GM12878 (cell line): ENCODE measurements at regions not wholly inside any gene's neighbourhood (a gene's known extent, or its start where the extent isn't known, plus 50 kb on each side); places are given as distances from the start of the nearest gene placed in this dataset.

Experiments
- ATF3 ChIP-seq: IDR thresholded peaks from 2 replicates; pipeline ENCODE4 v1.6.1; 2011; ENCODE audit warnings: low read depth, mild to moderate bottlenecking, low read length, moderate library complexity, borderline replicate concordance; ENCODE audit errors: extremely low read depth
- BACH1 ChIP-seq: fragments of 450-650 bp; IDR thresholded peaks from 2 replicates; pipeline ENCODE4 v1.6.1; 2017; ENCODE audit warnings: mild to moderate bottlenecking, borderline replicate concordance
- BRCA1 ChIP-seq: IDR thresholded peaks from 2 replicates; pipeline ENCODE4 v1.6.1; 2011; ENCODE audit warnings: low read depth, low read length, improper control_type of control experiment
- CBX3 ChIP-seq: fragments of 200-600 bp; sonication (generic); IDR thresholded peaks from 2 replicates; pipeline ENCODE4 v1.6.1; 2016; ENCODE audit warnings: low read depth, borderline replicate concordance
- CHD4 ChIP-seq: fragments of 200-600 bp; sonication (generic); IDR thresholded peaks from 2 replicates; pipeline ENCODE4 v1.6.1; 2016; ENCODE audit warnings: mild to moderate bottlenecking
- EZH2 ChIP-seq: IDR thresholded peaks from 2 replicates; pipeline ENCODE4 v1.6.1; 2012; ENCODE audit warnings: low read depth, mild to moderate bottlenecking, control low read depth, inconsistent platforms, low read length, borderline replicate concordance; ENCODE audit not compliant: control insufficient read depth
- FOXM1 ChIP-seq: IDR thresholded peaks from 2 replicates; pipeline ENCODE4 v1.6.1; 2012; ENCODE audit warnings: low read depth, mild to moderate bottlenecking, inconsistent platforms, low read length, moderate library complexity
- JUNB ChIP-seq: IDR thresholded peaks from 2 replicates; pipeline ENCODE4 v1.6.1; 2016; ENCODE audit warnings: antibody characterized with exemption, mild to moderate bottlenecking
- JUND ChIP-seq: IDR thresholded peaks from 2 replicates; pipeline ENCODE4 v1.6.1; 2012; ENCODE audit warnings: low read depth, mild to moderate bottlenecking, low read length, improper control_type of control experiment, moderate library complexity
- MEF2A ChIP-seq: IDR thresholded peaks from 2 replicates; pipeline ENCODE4 v1.6.1; 2011; ENCODE audit warnings: low read depth, mild to moderate bottlenecking, low read length, moderate library complexity; ENCODE audit not compliant: insufficient read depth
- NFIC ChIP-seq: IDR thresholded peaks from 2 replicates; pipeline ENCODE4 v1.6.1; 2012; ENCODE audit warnings: low read depth, mild to moderate bottlenecking, inconsistent platforms, low read length, moderate library complexity
- NFYA ChIP-seq: IDR thresholded peaks from 2 replicates; pipeline ENCODE4 v1.6.1; 2011; ENCODE audit warnings: low read depth, mild to moderate bottlenecking, low read length, improper control_type of control experiment, borderline replicate concordance
- NR2F1 ChIP-seq: fragments of 450-650 bp; conservative IDR thresholded peaks from 2 replicates; pipeline ENCODE4 v1.6.1; 2017; ENCODE audit warnings: mild to moderate bottlenecking
- RB1 ChIP-seq: fragments of 450-650 bp; formaldehyde crosslinking; IDR thresholded peaks from 2 replicates; pipeline ENCODE4 v1.6.1; 2017; ENCODE audit warnings: mild to moderate bottlenecking, borderline replicate concordance
- RELB ChIP-seq: fragments of 450-650 bp; IDR thresholded peaks from 2 replicates; pipeline ENCODE4 v1.6.1; 2017; ENCODE audit warnings: low read depth, mild to moderate bottlenecking, moderate library complexity
- RFX5 ChIP-seq: IDR thresholded peaks from 2 replicates; pipeline ENCODE4 v1.6.1; 2011; ENCODE audit warnings: low read depth, low read length, improper control_type of control experiment
- SMC3 ChIP-seq: IDR thresholded peaks from 2 replicates; pipeline ENCODE4 v1.6.1; 2011; ENCODE audit warnings: low read length, improper control_type of control experiment, borderline replicate concordance
- SREBF2 ChIP-seq: IDR thresholded peaks from 2 replicates; pipeline ENCODE4 v1.6.1; 2012; ENCODE audit warnings: mild to moderate bottlenecking, low read length
- STAT1 ChIP-seq: fragments of 450-650 bp; conservative IDR thresholded peaks from 2 replicates; pipeline ENCODE4 v1.6.1; 2014; ENCODE audit warnings: antibody characterized with exemption, mild to moderate bottlenecking
- TCF12 ChIP-seq: IDR thresholded peaks from 2 replicates; pipeline ENCODE4 v1.6.1; 2011; ENCODE audit warnings: low read depth, mild to moderate bottlenecking, low read length
- WRNIP1 ChIP-seq: IDR thresholded peaks from 2 replicates; pipeline ENCODE4 v1.6.1; 2011; ENCODE audit warnings: low read depth, low read length, improper control_type of control experiment, borderline replicate concordance
- YBX1 ChIP-seq: fragments of 450-650 bp; IDR thresholded peaks from 2 replicates; pipeline ENCODE4 v1.6.1; 2016; ENCODE audit warnings: antibody characterized with exemption
- ZBTB4 ChIP-seq: fragments of 450-650 bp; formaldehyde crosslinking; IDR thresholded peaks from 2 replicates; pipeline ENCODE4 v1.4.0; 2022; ENCODE audit warnings: mild to moderate bottlenecking, moderate library complexity
- ZNF217 ChIP-seq: fragments of 450-650 bp; IDR thresholded peaks from 2 replicates; pipeline ENCODE4 v1.6.1; 2017; ENCODE audit warnings: antibody characterized with exemption, mild to moderate bottlenecking

GRCh38 chr1:38558500-38559445 lies 300.8 kb downstream of the RRAGC start (continued):
- TF ChIP-seq BRCA1 (no peak), NR2F1 (peak; percentile 44), RFX5 (no peak), YBX1 (no peak), NFYA (no peak), MEF2A (no peak), CHD4 (no peak), STAT1 (no peak), RB1 (no peak), FOXM1 (no peak), JUND (0 out of 2 replicates have a peak, but pooled peaks have one; percentile 43), CBX3 (no peak), JUNB (no peak), ATF3 (no peak), ZNF217 (no peak), ZBTB4 (no peak), BACH1 (0 out of 2 replicates have a peak, but pooled peaks have one; percentile 9), SREBF2 (no peak), TCF12 (no peak), NFIC (no peak; the same call in 1 of the 2 replicates), EZH2 (no peak), WRNIP1 (no peak), RELB (no peak), SMC3 (no peak)
